Endothelial cell of umbilical vein (primary cell): ENCODE measurements at regions not wholly inside any gene's neighbourhood (a gene's known extent, or its start where the extent isn't known, plus 50 kb on each side); places are given as distances from the start of the nearest gene placed in this dataset.

Source experiments
- EZH2 ChIP-seq: IDR thresholded peaks from 2 replicates; pipeline ENCODE4 v1.6.1; 2012; ENCODE audit warnings: borderline replicate concordance, low read depth, mild to moderate bottlenecking, moderate library complexity, low read length, inconsistent platforms; ENCODE audit not compliant: severe bottlenecking
- FOS ChIP-seq: IDR thresholded peaks from 2 replicates; pipeline ENCODE4 v1.6.1; 2011; ENCODE audit warnings: mild to moderate bottlenecking, low read length, moderate library complexity, borderline replicate concordance; ENCODE audit not compliant: insufficient read depth
- POLR2A ChIP-seq: IDR thresholded peaks from 2 replicates; pipeline ENCODE4 v1.6.1; 2012; ENCODE audit warnings: low read depth, mild to moderate bottlenecking, control low read depth, low read length
- POLR2AphosphoS5 ChIP-seq: IDR thresholded peaks from 2 replicates; pipeline ENCODE4 v1.6.1; 2012; ENCODE audit warnings: low read depth, mild to moderate bottlenecking, control low read depth, low read length, moderate library complexity; ENCODE audit not compliant: insufficient read depth
- TF ChIP-seq, protein P1 (sequence below), 2 donors: IDR thresholded peaks; 1 replicate in 1 of 2; 2 replicates in 1 of 2; pipeline ENCODE4 v1.5.1; 2011; ENCODE audit warnings: low read length in 2 of 2, mild to moderate bottlenecking in 2 of 2, moderate library complexity in 2 of 2, control low read depth in 1 of 2, inconsistent platforms in 1 of 2, low read depth in 1 of 2; ENCODE audit not compliant: insufficient read depth in 1 of 2; ENCODE audit errors: extremely low read depth in 1 of 2

DNA sequence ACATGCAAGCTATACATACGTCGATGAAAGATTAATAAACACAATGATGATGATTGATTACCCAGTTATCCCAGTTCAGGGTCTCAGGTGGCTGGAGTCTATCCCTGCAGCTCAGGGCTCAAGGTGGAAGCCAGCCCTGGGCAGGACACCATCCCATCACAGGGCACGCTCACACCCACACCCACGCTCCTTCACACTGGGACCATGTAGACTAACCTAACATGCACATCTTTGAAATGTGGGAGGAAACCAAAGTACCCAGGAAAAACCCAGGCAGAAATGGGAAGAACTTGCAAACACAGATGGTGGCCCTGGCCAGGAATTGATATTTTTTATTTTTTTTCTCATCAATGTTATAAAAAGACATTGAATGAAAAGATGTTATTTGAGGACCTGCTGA, 151.4 kb upstream of the MCTP2 start:
- TF ChIP-seq, protein P1, sequence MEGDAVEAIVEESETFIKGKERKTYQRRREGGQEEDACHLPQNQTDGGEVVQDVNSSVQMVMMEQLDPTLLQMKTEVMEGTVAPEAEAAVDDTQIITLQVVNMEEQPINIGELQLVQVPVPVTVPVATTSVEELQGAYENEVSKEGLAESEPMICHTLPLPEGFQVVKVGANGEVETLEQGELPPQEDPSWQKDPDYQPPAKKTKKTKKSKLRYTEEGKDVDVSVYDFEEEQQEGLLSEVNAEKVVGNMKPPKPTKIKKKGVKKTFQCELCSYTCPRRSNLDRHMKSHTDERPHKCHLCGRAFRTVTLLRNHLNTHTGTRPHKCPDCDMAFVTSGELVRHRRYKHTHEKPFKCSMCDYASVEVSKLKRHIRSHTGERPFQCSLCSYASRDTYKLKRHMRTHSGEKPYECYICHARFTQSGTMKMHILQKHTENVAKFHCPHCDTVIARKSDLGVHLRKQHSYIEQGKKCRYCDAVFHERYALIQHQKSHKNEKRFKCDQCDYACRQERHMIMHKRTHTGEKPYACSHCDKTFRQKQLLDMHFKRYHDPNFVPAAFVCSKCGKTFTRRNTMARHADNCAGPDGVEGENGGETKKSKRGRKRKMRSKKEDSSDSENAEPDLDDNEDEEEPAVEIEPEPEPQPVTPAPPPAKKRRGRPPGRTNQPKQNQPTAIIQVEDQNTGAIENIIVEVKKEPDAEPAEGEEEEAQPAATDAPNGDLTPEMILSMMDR (IDR thresholded peaks at IDR 0.05; ENCODE audit: extremely low read depth in 1 of 2, insufficient read depth in 1 of 2, low read depth in 1 of 2, low read length in 2 of 2), result no peak
- no peak for TF ChIP-seq EZH2
- no peak for TF ChIP-seq POLR2A
- TF ChIP-seq POLR2AphosphoS5, result no peak
- TF ChIP-seq FOS, result no peak
